ENCODE measurements at regions not wholly inside any gene's neighbourhood (a gene's known extent, or its start where the extent isn't known, plus 50 kb on each side); places are given as distances from the start of the nearest gene placed in this dataset.

- TF ChIP-seq CTCF (IDR thresholded peaks at IDR 0.05; ENCODE audit: low read depth, low read length): no peak
- in situ Hi-C loops (cut with HindIII; ENCODE audit: low sequenced_read_pairs): no loop called here
- no peak for DNase-seq (ENCODE audit: low read depth, low spot score)
- H3K4me3 ChIP-seq (ENCODE audit: low read depth, low read length): no peak overlapping the region
Observed at GRCh38 chr10:29140151-29140550, 148.7 kb upstream of the LYZL1 start.

GRCh38 chr10:29140991-29141390 is 147.9 kb upstream of the LYZL1 start:
- DNase-seq (ENCODE audit: low read depth, low spot score): peak; percentile 95
- in situ Hi-C loops (cut with HindIII; ENCODE audit: low sequenced_read_pairs): no loop called here
- TF ChIP-seq CTCF (IDR thresholded peaks at IDR 0.05; ENCODE audit: low read depth, low read length): no peak

GRCh38 chr10:29141761-29142160 is 147.1 kb upstream of the LYZL1 start:
- in situ Hi-C loops (cut with HindIII; ENCODE audit: low sequenced_read_pairs): no loop called here
- no peak overlapping the region for H3K4me3 ChIP-seq (ENCODE audit: low read depth, low read length)
- no peak for TF ChIP-seq CTCF (IDR thresholded peaks at IDR 0.05; ENCODE audit: low read depth, low read length)
- DNase-seq (ENCODE audit: low read depth, low spot score): peak; percentile 46

More at GRCh38 chr10:29140991-29141390, 147.9 kb upstream of the LYZL1 start:
- H3K4me3 ChIP-seq (ENCODE audit: low read depth, low read length): no peak overlapping the region

GRCh38 chr10:29142516-29143314 is 146.2 kb upstream of the LYZL1 start:
- H3K4me3 ChIP-seq (ENCODE audit: low read depth, low read length): no peak overlapping the region
- no peak for DNase-seq (ENCODE audit: low read depth, low spot score)
- in situ Hi-C loops (cut with HindIII; ENCODE audit: low sequenced_read_pairs): no loop called here
- no peak for TF ChIP-seq CTCF (IDR thresholded peaks at IDR 0.05; ENCODE audit: low read depth, low read length)

GRCh38 chr10:29144126-29144525 is 144.7 kb upstream of the LYZL1 start:
- in situ Hi-C loops (cut with HindIII; ENCODE audit: low sequenced_read_pairs): no loop called here
- H3K4me3 ChIP-seq (ENCODE audit: low read depth, low read length): no peak overlapping the region
- no peak for TF ChIP-seq CTCF (IDR thresholded peaks at IDR 0.05; ENCODE audit: low read depth, low read length)
- DNase-seq (ENCODE audit: low read depth, low spot score): no peak

GRCh38 chr10:29146311-29147100 is 142.4 kb upstream of the LYZL1 start:
- in situ Hi-C loops (cut with HindIII; ENCODE audit: low sequenced_read_pairs): no loop called here
- no peak overlapping the region for H3K4me3 ChIP-seq (ENCODE audit: low read depth, low read length)
- TF ChIP-seq CTCF (IDR thresholded peaks at IDR 0.05; ENCODE audit: low read depth, low read length): no peak
- DNase-seq (ENCODE audit: low read depth, low spot score): no peak
